ENCODE measurements at regions not wholly inside any gene's neighbourhood (a gene's known extent, or its start where the extent isn't known, plus 50 kb on each side); places are given as distances from the start of the nearest gene placed in this dataset.

DNA sequence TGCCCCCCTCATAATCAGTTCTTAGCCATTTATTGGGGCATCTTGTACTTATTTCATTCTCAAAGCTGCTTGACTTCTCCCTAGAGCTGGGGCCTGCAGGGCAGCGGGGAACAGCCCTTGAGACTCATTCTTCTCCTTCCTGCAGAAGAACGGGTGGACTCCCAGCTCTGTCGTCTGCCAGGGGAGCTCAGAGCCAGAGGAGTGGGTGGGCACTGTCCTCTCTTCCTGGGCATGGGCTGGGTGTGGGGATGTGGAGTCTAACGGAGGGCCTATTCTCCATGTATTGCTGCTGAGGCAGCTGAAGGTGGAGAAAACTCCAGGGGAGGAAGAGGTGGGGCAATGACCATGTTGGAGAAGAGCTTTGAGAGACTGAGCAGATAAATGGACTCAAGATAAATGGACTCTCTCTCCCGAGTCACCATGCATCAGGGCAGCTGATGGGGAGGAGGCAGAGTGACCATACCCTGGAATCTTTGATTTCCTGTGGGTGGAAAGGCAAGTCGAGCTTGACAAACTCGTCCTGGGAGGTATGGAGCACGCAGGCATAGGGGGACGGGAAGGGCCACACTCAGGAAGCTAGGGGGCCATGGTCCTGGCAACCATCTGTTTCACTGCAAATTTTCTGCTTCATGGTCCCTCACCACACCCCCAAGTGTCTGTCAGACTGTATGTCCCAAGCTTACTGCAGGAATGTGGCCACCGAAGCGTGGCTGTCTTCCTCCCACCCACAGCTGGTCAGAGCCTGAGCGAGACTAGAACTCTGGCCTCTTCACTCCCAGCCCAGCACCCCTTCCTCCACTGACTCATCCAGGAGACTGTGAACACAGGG is 56.9 kb upstream of the ATP2B4 start (continued):
- TF ChIP-seq EWSR1 (IDR thresholded peaks at IDR 0.05; ENCODE audit: borderline replicate concordance, low read depth, partially characterized antibody) (no peak), ZNF586 (CRISPR knock-in tag; conservative IDR thresholded peaks at IDR 0.05) (no peak)
- TF ChIP-seq, protein P1, sequence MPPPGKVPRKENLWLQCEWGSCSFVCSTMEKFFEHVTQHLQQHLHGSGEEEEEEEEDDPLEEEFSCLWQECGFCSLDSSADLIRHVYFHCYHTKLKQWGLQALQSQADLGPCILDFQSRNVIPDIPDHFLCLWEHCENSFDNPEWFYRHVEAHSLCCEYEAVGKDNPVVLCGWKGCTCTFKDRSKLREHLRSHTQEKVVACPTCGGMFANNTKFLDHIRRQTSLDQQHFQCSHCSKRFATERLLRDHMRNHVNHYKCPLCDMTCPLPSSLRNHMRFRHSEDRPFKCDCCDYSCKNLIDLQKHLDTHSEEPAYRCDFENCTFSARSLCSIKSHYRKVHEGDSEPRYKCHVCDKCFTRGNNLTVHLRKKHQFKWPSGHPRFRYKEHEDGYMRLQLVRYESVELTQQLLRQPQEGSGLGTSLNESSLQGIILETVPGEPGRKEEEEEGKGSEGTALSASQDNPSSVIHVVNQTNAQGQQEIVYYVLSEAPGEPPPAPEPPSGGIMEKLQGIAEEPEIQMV (tag; conservative IDR thresholded peaks at IDR 0.05; ENCODE audit: low read depth): no peak

GRCh38 chr1:203570805-203571204 is 55.8 kb upstream of the ATP2B4 start:
- DNase-seq (ENCODE audit: extremely low read depth in 1 of 4, low spot score in 3 of 4) (no peak), ATAC-seq (no peak), FAIRE-seq (no peak)
- H3K27ac ChIP-seq (ENCODE audit: extremely low read depth, low read depth, low read length): no peak overlapping the region
- H4K20me1 ChIP-seq (replicated peaks; ENCODE audit: control insufficient read depth, insufficient read depth, low read length): no peaks in the 10 kb centered on the region
- no TSS peak for BruUV-seq (replicated peaks)
- intact Hi-C loops (cut with micrococcal nuclease): no loop called here
- no peak for TF ChIP-seq BCL6 (CRISPR knock-in tag; IDR thresholded peaks at IDR 0.05)
- no peak for TF ChIP-seq TCFL5 (CRISPR knock-in tag; conservative IDR thresholded peaks at IDR 0.05)
- no peak for TF ChIP-seq MEF2A (IDR thresholded peaks at IDR 0.05; ENCODE audit: control insufficient read depth, low read depth, low read length)
- TF ChIP-seq ZNF431 (CRISPR knock-in tag; IDR thresholded peaks at IDR 0.05): no peak
- TF ChIP-seq, protein P2, sequence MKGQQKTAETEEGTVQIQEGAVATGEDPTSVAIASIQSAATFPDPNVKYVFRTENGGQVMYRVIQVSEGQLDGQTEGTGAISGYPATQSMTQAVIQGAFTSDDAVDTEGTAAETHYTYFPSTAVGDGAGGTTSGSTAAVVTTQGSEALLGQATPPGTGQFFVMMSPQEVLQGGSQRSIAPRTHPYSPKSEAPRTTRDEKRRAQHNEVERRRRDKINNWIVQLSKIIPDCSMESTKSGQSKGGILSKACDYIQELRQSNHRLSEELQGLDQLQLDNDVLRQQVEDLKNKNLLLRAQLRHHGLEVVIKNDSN (CRISPR knock-in tag; IDR thresholded peaks at IDR 0.05): no peak
- no peak for TF ChIP-seq ZNF24 (IDR thresholded peaks at IDR 0.05)
- no peak for TF ChIP-seq ATF7 (IDR thresholded peaks at IDR 0.05)
- no peak for TF ChIP-seq FOS (IDR thresholded peaks at IDR 0.05; ENCODE audit: extremely low read depth, insufficient read length)
- TF ChIP-seq, protein P3, sequence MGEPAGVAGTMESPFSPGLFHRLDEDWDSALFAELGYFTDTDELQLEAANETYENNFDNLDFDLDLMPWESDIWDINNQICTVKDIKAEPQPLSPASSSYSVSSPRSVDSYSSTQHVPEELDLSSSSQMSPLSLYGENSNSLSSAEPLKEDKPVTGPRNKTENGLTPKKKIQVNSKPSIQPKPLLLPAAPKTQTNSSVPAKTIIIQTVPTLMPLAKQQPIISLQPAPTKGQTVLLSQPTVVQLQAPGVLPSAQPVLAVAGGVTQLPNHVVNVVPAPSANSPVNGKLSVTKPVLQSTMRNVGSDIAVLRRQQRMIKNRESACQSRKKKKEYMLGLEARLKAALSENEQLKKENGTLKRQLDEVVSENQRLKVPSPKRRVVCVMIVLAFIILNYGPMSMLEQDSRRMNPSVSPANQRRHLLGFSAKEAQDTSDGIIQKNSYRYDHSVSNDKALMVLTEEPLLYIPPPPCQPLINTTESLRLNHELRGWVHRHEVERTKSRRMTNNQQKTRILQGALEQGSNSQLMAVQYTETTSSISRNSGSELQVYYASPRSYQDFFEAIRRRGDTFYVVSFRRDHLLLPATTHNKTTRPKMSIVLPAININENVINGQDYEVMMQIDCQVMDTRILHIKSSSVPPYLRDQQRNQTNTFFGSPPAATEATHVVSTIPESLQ (CRISPR knock-in tag; IDR thresholded peaks at IDR 0.05): no peak
- H3K9ac ChIP-seq (ENCODE audit: insufficient read depth in 1 of 2, low read depth in 2 of 2, low read length in 2 of 2): no peak overlapping the region
- no peak overlapping the region for H3K4me2 ChIP-seq (ENCODE audit: insufficient read depth, low read length)
- 0% methylated on average over 3 of the region's 3 CpGs for WGBS (ENCODE audit: insufficient coverage, low coverage, missing lambda C conversion rate)
- CTCF ChIA-PET (ENCODE audit: low intra/inter-chr PET ratio): no interaction called here
- H3K4me3 ChIP-seq: no peak overlapping the region
- POLR2A ChIA-PET: interaction anchor here (1.9 kb wide), 1 partner anchor 12 kb away, joined by 8 read pairs; no protein-coding TSS in a partner anchor
- H3K4me1 ChIP-seq (replicated peaks in 1 of 2; ENCODE audit: control insufficient read depth in 2 of 2, insufficient read depth in 2 of 2, low read length in 2 of 2): peaks cover 0 to 4% of the 10 kb centered on the region in 2 experiments; a peak in 1 of 5 replicates
- in situ Hi-C loops (cut with MboI): no loop called here
- H3K27me3 ChIP-seq (ENCODE audit: control insufficient read depth in 2 of 2, insufficient read depth in 2 of 2, low read length in 2 of 2): peaks cover 57 to 88% of the 10 kb centered on the region in 2 experiments
- H3K9me1 ChIP-seq (ENCODE audit: control insufficient read depth, insufficient read depth, low read length): no peaks in the 10 kb centered on the region
- H3K9me3 ChIP-seq (replicated peaks; ENCODE audit: control insufficient read depth, insufficient read depth, low read depth, low read length): no peaks in the 10 kb centered on the region
- no peak overlapping the region for H2AFZ ChIP-seq (ENCODE audit: low read depth, low read length)
- H3K79me2 ChIP-seq (ENCODE audit: control insufficient read depth, insufficient read depth, low read length): no peaks in the 10 kb centered on the region
- no peaks in the 10 kb centered on the region for H3K36me3 ChIP-seq (ENCODE audit: control insufficient read depth, insufficient read depth, low read length)

All from K562 (cell line).